Activated T-helper 2 cell treated with anti-CD3 and anti-CD28 coated beads, Interferon-gamma antibody, Interleukin-2, Interleukin-4, amounts not matched to agents 10 μg/mL and 5 μg/mL and 100 μg/mL, durations not matched to agents 14 hours and 24 hours and 36 hours (primary cell): ENCODE measurements at regions not wholly inside any gene's neighbourhood (a gene's known extent, or its start where the extent isn't known, plus 50 kb on each side); places are given as distances from the start of the nearest gene placed in this dataset.
A peak's percentile ranks its signal among the peaks of the same experiment; 100 is the strongest.
"Not testable (repeated sequence)": the region's sequence is repeated elsewhere in the genome, so short reads cannot be mapped to it uniquely, and the experiment has no call there.

Experiments
- DNase-seq: peaks from one replicate; pipeline ENCODE4 v3.0.0; 2021; ENCODE audit warnings: low spot score
- H3K27ac Mint-ChIP-seq: one replicate; pipeline ENCODE4 v1.8.0; 2021; ENCODE audit warnings: mixed read lengths
- H3K27me3 Mint-ChIP-seq: one replicate; pipeline ENCODE4 v1.8.0; 2021; ENCODE audit warnings: low read depth, mixed read lengths
- H3K36me3 Mint-ChIP-seq: one replicate; pipeline ENCODE4 v1.8.0; 2021; ENCODE audit warnings: low read depth, mixed read lengths
- H3K4me1 Mint-ChIP-seq: one replicate; pipeline ENCODE4 v1.8.0; 2021; ENCODE audit warnings: low read depth, mixed read lengths
- H3K4me3 Mint-ChIP-seq: one replicate; pipeline ENCODE4 v1.8.0; 2021; ENCODE audit warnings: low read depth, mild to moderate bottlenecking, moderate library complexity, mixed read lengths
- H3K9me3 Mint-ChIP-seq: one replicate; pipeline ENCODE4 v1.8.0; 2021; ENCODE audit warnings: mixed read lengths
- intact Hi-C: fragments of 100-400 bp; cut with micrococcal nuclease; formaldehyde crosslinking; loops from one replicate; pipeline ENCODE4 v1.15.1; 2023

- DNase-seq, result no peak
- Mint-ChIP-seq H3K36me3 (no peaks in the 10 kb centered on the region), H3K4me1 (peaks cover 5% of the 10 kb centered on the region), H3K9me3 (peaks cover 26% of the 10 kb centered on the region), H3K27me3 (no peaks in the 10 kb centered on the region), H3K27ac (no peak overlapping the region), H3K4me3 (no peak overlapping the region)
- intact Hi-C loops, result no loop called here
These were observed 103.1 kb upstream of the BCL6 start for GRCh38 chr3:187848401-187848800.

DNA sequence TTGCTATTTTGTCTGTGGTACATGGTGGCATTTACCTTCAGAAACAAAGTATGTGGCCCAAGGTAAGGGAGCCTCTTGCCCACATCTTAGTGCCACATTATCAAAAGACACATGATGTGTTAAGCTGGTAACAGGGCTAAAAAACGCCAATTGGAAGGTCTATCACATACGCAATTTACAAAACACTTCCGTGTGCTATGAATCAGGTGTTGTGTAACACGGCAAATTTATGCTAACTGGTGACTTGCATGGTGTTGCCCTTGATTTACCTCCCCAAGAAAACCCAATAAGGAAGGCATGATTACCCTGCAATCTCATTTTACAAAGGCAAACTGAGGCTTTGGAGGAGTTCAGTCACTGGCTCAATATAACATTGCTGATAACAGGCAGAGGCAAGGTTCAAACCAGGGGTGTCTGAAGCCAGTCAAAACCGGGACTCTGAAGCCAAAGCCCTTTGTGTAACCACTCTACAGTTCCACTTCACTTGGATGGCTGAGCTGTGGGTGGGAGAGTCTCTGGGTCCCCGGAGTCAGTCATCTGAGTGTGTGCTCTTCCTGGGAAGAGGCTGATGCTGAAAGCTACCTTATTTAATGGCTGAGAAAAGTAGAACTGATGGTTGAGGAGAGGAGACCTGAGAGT, 103.9 kb upstream of the BCL6 start:
- no peaks in the 10 kb centered on the region for H3K27me3 Mint-ChIP-seq
- peaks cover 5% of the 10 kb centered on the region for H3K4me1 Mint-ChIP-seq
- intact Hi-C loops, result no loop called here
- no peak overlapping the region for H3K4me3 Mint-ChIP-seq
- peaks cover 26% of the 10 kb centered on the region for H3K9me3 Mint-ChIP-seq
- H3K27ac Mint-ChIP-seq, result no peak overlapping the region
- DNase-seq, result no peak
- no peaks in the 10 kb centered on the region for H3K36me3 Mint-ChIP-seq

DNA sequence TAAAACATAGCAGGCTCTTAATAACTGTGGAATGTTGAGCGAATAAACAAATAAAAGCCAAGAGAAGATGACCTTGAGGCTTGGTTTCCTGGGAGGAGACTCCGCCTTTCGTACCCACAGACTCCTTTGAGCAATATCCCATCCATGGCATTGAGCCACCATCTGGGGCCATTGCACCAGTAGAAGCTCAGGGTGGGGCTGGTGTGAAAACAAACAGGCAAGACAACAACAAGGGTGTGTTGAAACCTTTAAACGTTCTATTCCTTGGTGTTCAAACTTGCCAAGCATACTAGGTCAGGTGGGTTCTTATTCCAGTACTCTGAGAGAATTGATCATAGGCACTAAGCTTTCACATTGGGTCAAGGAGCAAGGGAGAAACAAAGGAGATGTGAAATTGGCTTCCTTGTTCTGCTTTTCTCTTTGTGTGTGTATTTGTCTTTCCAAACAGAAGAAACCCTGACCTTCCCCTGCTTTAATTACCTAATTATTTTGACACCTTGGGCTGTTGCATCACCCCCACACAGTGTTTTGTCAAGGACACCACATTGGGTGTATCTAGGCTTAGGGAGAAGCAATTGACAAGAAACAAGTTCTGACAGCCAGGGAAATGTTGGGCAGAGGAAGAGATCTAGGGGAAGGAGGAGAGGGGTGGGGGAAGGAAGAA, 105.1 kb upstream of the BCL6 start:
- intact Hi-C loops, result no loop called here
- DNase-seq, result no peak
- Mint-ChIP-seq H3K4me3 (no peak overlapping the region), H3K36me3 (no peaks in the 10 kb centered on the region), H3K27ac (no peak overlapping the region), H3K27me3 (no peaks in the 10 kb centered on the region), H3K9me3 (peaks cover 26% of the 10 kb centered on the region), H3K4me1 (peaks cover 3% of the 10 kb centered on the region)

GRCh38 chr3:187852842-187853730, 107.8 kb upstream of the BCL6 start:
- H3K4me1 Mint-ChIP-seq, result peaks cover 3% of the 10 kb centered on the region
- no peak for DNase-seq
- intact Hi-C loops, result no loop called here
- H3K36me3 Mint-ChIP-seq, result no peaks in the 10 kb centered on the region
- H3K9me3 Mint-ChIP-seq, result peaks cover 26% of the 10 kb centered on the region
- H3K27me3 Mint-ChIP-seq, result no peaks in the 10 kb centered on the region
- H3K4me3 Mint-ChIP-seq, result no peak overlapping the region
- no peak overlapping the region for H3K27ac Mint-ChIP-seq

DNA sequence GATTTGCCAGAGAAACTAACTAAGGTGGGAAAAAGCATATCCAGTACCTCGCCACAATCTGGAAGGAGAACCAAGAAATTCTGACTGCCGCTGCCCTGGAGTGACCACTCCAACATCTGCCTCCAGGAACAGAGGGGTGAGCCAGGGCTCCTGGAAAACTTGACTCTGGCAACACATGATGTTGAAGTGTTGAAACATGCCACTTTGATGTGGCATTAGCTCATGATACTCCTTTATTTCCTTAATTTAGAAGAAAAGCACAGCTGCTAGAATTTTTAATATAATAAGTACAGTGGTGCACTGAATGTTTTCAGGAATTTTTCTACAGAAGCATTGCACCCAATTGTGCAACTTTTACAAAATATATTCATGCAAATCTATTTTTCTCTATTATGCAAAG, 109.9 kb upstream of the BCL6 start:
- Mint-ChIP-seq H3K4me3 (no peak overlapping the region), H3K9me3 (peaks cover 32% of the 10 kb centered on the region), H3K4me1 (peaks cover 3% of the 10 kb centered on the region), H3K27ac (no peak overlapping the region), H3K27me3 (no peaks in the 10 kb centered on the region), H3K36me3 (no peaks in the 10 kb centered on the region)
- intact Hi-C loops, result no loop called here
- DNase-seq, result no peak

DNA sequence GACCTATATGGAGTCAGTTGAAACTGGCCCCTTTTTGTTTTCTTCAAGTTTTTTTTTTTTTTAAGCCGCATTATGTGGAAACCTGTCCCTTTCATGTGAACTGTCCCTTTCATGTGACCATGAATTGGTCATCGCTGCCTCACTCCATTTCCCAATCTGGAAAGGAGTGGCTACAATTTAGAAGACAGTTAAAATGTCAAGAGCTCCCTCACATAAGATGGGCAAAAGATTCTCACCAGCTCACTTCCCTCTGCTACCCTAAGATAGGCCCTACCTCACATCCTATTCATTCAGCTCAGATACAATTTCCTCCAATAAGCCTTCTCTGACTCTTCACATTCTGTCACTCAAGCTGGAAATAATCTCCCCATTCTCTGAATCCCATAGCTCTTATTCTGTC, 111.3 kb upstream of the BCL6 start:
- peaks cover 35% of the 10 kb centered on the region for H3K9me3 Mint-ChIP-seq
- DNase-seq, result no peak
- peaks cover 11% of the 10 kb centered on the region for H3K36me3 Mint-ChIP-seq
- no peak overlapping the region for H3K4me3 Mint-ChIP-seq
- peaks cover 3% of the 10 kb centered on the region for H3K4me1 Mint-ChIP-seq
- no peak overlapping the region for H3K27ac Mint-ChIP-seq
- no peaks in the 10 kb centered on the region for H3K27me3 Mint-ChIP-seq
- intact Hi-C loops, result no loop called here

DNA sequence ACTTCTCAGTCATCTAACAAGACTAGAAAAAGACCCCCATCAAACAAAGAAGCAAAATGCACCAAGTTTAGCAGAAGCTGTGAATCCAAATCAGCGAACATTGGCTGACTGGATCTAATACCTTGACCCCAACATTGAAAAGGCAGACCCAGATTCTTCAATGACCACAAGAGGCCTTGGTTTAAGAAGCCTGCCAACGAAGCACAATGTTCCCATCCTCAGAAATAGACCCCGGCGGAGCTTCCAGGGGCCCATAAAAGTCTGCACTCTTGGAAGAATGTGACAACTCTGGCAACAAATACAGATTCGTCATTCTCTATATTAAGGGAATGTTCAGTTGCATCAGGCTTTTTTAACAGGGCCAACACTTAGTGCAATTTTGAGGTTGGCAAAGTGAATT, 112.8 kb upstream of the BCL6 start:
- intact Hi-C loops, result no loop called here
- Mint-ChIP-seq H3K4me3 (no peak overlapping the region), H3K9me3 (peaks cover 27% of the 10 kb centered on the region), H3K36me3 (peaks cover 16% of the 10 kb centered on the region), H3K4me1 (peaks cover under 1% of the 10 kb centered on the region), H3K27me3 (no peaks in the 10 kb centered on the region), H3K27ac (no peak overlapping the region)
- DNase-seq, result no peak

DNA sequence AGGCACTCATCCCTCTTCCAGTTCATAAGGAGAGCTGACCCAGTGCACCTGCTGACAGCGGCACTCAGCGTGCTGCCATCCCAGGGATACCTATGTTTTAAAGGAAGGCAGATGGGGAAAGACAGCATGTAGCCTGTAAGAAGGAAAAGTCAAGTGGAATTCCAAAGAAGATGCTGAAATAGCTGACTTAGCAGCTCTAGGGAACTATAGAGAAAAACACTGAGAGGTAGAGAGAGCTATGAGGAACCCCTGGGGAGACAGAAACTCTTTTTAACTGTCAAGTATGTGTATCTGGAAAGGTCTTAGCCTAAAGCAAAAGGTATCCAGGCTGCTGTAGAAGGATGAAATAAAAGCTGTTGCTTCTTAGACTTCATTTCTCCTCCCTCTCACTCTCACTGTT, 113.4 kb upstream of the BCL6 start:
- Mint-ChIP-seq H3K27me3 (no peaks in the 10 kb centered on the region), H3K36me3 (peaks cover 16% of the 10 kb centered on the region), H3K4me3 (no peak overlapping the region), H3K9me3 (peaks cover 26% of the 10 kb centered on the region), H3K4me1 (no peaks in the 10 kb centered on the region), H3K27ac (no peak overlapping the region)
- no peak for DNase-seq
- intact Hi-C loops, result no loop called here

- DNase-seq, H3K27ac Mint-ChIP-seq, intact Hi-C loops, H3K27me3 Mint-ChIP-seq, H3K4me1 Mint-ChIP-seq: not testable (repeated sequence)
- H3K9me3 Mint-ChIP-seq, result peaks cover 26% of the 10 kb centered on the region
- H3K36me3 Mint-ChIP-seq, result peaks cover 16% of the 10 kb centered on the region
- peak overlapping the region; percentile 67 for H3K4me3 Mint-ChIP-seq
These were observed 117.5 kb upstream of the BCL6 start for GRCh38 chr3:187862701-187863277.

DNA sequence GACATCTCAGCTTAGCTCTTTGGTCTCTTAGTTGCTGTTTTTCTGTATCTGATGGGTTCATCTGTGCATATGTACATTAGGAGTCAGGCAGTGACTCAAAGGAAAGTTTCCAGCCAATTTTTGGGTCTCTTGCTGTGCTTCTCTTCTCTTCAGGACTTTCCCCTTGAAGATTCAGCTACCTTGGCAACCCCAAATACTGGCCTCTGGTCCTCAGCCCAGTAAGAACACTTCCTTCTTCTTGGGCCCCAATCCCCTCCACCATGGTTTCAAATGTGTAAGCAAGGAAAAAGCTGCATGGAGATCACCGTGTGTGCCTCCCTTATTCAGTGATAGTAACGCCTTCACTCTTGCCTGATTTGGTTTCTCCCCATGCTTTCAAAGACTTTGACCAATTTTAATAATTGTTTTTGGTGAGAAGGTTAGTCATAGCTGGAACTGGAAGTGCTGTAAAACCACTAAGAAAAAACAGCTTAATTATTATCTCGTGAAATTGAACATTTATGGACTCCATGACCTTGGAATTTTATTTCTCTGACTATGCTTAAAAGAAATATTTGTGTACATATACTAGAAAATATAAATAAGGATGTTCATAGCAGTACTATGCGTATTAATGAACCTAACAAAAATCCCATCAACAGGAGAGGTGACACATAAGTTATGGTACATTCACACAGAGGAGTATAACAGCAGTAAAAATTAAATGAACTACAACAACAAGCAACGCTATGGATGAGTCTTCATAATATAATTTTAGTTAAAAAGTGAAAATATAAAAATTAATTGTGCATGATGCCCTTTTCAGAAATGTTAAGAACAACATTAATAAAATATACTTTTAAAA, 125.3 kb upstream of the BCL6 start:
- Mint-ChIP-seq H3K36me3 (no peaks in the 10 kb centered on the region), H3K27ac (peak overlapping the region; percentile 82), H3K4me1 (peaks cover 32% of the 10 kb centered on the region), H3K9me3 (no peaks in the 10 kb centered on the region), H3K27me3 (no peaks in the 10 kb centered on the region), H3K4me3 (no peak overlapping the region)
- DNase-seq, result no peak
- intact Hi-C loops, result loop anchor here (1.0 to 5.0 kb wide), 5 partner anchors 53 to 122 kb away; no protein-coding TSS in a partner anchor

GRCh38 chr3:187871204-187871591, 125.9 kb upstream of the BCL6 start:
- no peaks in the 10 kb centered on the region for H3K9me3 Mint-ChIP-seq
- H3K27me3 Mint-ChIP-seq, result no peaks in the 10 kb centered on the region
- intact Hi-C loops, result loop anchor here (2.0 to 5.0 kb wide), 3 partner anchors 68 to 122 kb away; no protein-coding TSS in a partner anchor
- peaks cover 32% of the 10 kb centered on the region for H3K4me1 Mint-ChIP-seq
- H3K4me3 Mint-ChIP-seq, result no peak overlapping the region
- no peaks in the 10 kb centered on the region for H3K36me3 Mint-ChIP-seq
- no peak for DNase-seq
- H3K27ac Mint-ChIP-seq, result no peak overlapping the region

- intact Hi-C loops, result loop anchor here (2.0 to 5.0 kb wide), 3 partner anchors 69 to 123 kb away; no protein-coding TSS in a partner anchor
- no peaks in the 10 kb centered on the region for H3K36me3 Mint-ChIP-seq
These were observed 126.6 kb upstream of the BCL6 start for GRCh38 chr3:187871848-187872247.

More at GRCh38 chr3:187871848-187872247, 126.6 kb upstream of the BCL6 start:
- Mint-ChIP-seq H3K27ac (no peak overlapping the region), H3K4me1 (peaks cover 32% of the 10 kb centered on the region), H3K4me3 (no peak overlapping the region), H3K27me3 (no peaks in the 10 kb centered on the region), H3K9me3 (no peaks in the 10 kb centered on the region)
- no peak for DNase-seq
